ENCODE measurements at regions not wholly inside any gene's neighbourhood (a gene's known extent, or its start where the extent isn't known, plus 50 kb on each side); places are given as distances from the start of the nearest gene placed in this dataset.

GRCh38 chr11:128179039-128179438 lies 408.3 kb downstream of the ETS1 start:
- Mint-ChIP-seq H3K4me3 (ENCODE audit: unreplicated experiment) (no peak overlapping the region), H3K27ac (ENCODE audit: low read depth, unreplicated experiment) (peak overlapping the region; percentile 36), H3K9me3 (ENCODE audit: unreplicated experiment) (peaks cover 12% of the 10 kb centered on the region), H3K4me1 (ENCODE audit: insufficient read depth, unreplicated experiment) (peaks cover 34% of the 10 kb centered on the region), H3K27me3 (ENCODE audit: insufficient read depth, unreplicated experiment) (no peaks in the 10 kb centered on the region), H3K36me3 (ENCODE audit: insufficient read depth, unreplicated experiment) (no peaks in the 10 kb centered on the region)
- POLR2A ChIA-PET, result interaction anchor here (1.6 to 2.3 kb wide), 2 partner anchors 30 to 459 kb away, joined by 6 to 10 read pairs; no protein-coding TSS in a partner anchor
- CTCF ChIA-PET, result interaction anchor here (0.7 to 2.9 kb wide), 4 partner anchors 21 to 651 kb away, joined by 3 to 9 read pairs (median 4); no protein-coding TSS in a partner anchor
- intact Hi-C loops (cut with micrococcal nuclease), result no loop called here
- no peak for TF ChIP-seq CTCF (IDR thresholded peaks at IDR 0.05; ENCODE audit: unreplicated experiment)
- BruUV-seq (replicated peaks), result no TSS peak
- DNase-seq (ENCODE audit: unreplicated experiment), result no peak

GRCh38 chr11:128174465-128175291 lies 412.7 kb downstream of the ETS1 start:
- H3K9me3 Mint-ChIP-seq (ENCODE audit: unreplicated experiment), result peaks cover 7% of the 10 kb centered on the region
- H3K4me1 Mint-ChIP-seq (ENCODE audit: insufficient read depth, unreplicated experiment), result peaks cover 34% of the 10 kb centered on the region
- TF ChIP-seq CTCF (IDR thresholded peaks at IDR 0.05; ENCODE audit: unreplicated experiment), result no peak
- POLR2A ChIA-PET, result interaction anchor here (1.4 kb wide), 1 partner anchor 19 kb away, joined by 3 read pairs; no protein-coding TSS in a partner anchor
- H3K27ac Mint-ChIP-seq (ENCODE audit: low read depth, unreplicated experiment), result no peak overlapping the region
- CTCF ChIA-PET, result interaction anchor here (1.0 to 8.8 kb wide), 5 partner anchors 8 to 657 kb away, joined by 3 to 108 read pairs (median 4); no protein-coding TSS in a partner anchor
- BruUV-seq (replicated peaks), result no TSS peak
- no peaks in the 10 kb centered on the region for H3K36me3 Mint-ChIP-seq (ENCODE audit: insufficient read depth, unreplicated experiment)
- intact Hi-C loops (cut with micrococcal nuclease), result loop anchor here (5.0 kb wide), 1 partner anchor 348 kb away; no protein-coding TSS in a partner anchor
- no peak for DNase-seq (ENCODE audit: unreplicated experiment)
- no peak overlapping the region for H3K4me3 Mint-ChIP-seq (ENCODE audit: unreplicated experiment)
- H3K27me3 Mint-ChIP-seq (ENCODE audit: insufficient read depth, unreplicated experiment), result no peaks in the 10 kb centered on the region

DNA sequence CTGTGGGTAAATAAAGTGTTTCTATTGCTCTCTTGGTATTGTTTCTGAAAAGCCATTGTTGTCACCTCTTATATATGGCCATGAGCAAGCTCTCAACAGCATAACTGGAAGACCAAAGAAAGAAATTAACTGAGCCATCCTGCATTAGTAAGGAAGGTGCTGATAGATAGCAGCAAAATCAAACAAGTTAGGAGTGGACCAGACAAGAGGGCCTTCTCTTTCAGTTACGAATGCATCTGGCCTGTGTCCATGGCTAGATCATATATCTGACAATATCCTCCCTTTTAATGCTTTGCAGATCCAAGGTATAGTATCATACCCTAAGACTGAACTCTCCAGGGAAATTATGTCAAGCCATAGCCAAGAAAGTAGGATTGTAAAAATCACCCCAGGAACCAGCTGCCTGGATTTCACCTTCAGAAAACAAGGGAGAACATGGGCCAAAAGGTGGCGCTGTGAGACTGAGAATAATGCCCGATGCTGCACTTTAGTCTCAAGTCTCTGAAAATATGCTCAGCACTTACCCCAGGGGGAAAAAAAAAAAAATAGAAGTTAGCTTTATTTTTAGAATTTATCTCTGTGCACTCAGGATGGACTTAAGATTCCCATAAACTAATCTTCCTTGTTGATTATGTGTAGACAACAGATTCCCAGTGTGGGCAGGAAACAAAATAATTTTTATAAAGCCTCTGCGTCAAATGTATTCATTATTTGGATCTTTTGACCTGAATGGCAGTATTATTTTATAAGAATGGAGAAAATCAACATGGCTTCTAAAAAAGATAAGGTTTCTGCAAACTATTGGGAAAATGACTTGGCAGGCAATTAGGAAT lies 415.1 kb downstream of the ETS1 start:
- peak; percentile 87 for DNase-seq (ENCODE audit: unreplicated experiment)
- H3K27me3 Mint-ChIP-seq (ENCODE audit: insufficient read depth, unreplicated experiment), result no peaks in the 10 kb centered on the region
- CTCF ChIA-PET, result interaction anchor here (0.5 to 8.8 kb wide), 68 partner anchors 8 to 1005 kb away, joined by 3 to 137 read pairs (median 4); no protein-coding TSS in a partner anchor
- BruUV-seq (replicated peaks), result no TSS peak
- no peaks in the 10 kb centered on the region for H3K36me3 Mint-ChIP-seq (ENCODE audit: insufficient read depth, unreplicated experiment)
- peaks cover 23% of the 10 kb centered on the region for H3K4me1 Mint-ChIP-seq (ENCODE audit: insufficient read depth, unreplicated experiment)
- TF ChIP-seq CTCF (IDR thresholded peaks at IDR 0.05; ENCODE audit: unreplicated experiment), result peak; percentile 78
- no peak overlapping the region for H3K4me3 Mint-ChIP-seq (ENCODE audit: unreplicated experiment)
- H3K27ac Mint-ChIP-seq (ENCODE audit: low read depth, unreplicated experiment), result peak overlapping the region; percentile 88
- no peaks in the 10 kb centered on the region for H3K9me3 Mint-ChIP-seq (ENCODE audit: unreplicated experiment)
- intact Hi-C loops (cut with micrococcal nuclease), result loop anchor here (1.0 to 5.0 kb wide), 8 partner anchors 39 to 784 kb away; no protein-coding TSS in a partner anchor
- POLR2A ChIA-PET, result interaction anchor here (0.8 to 2.8 kb wide), 4 partner anchors 30 to 321 kb away, joined by 3 to 10 read pairs (median 4); no protein-coding TSS in a partner anchor

All from MCF 10A (cell line).